GM18502 (cell line): ENCODE measurements at regions not wholly inside any gene's neighbourhood (a gene's known extent, or its start where the extent isn't known, plus 50 kb on each side); places are given as distances from the start of the nearest gene placed in this dataset.
A peak's percentile ranks its signal among the peaks of the same experiment; 100 is the strongest.

Experiments
- ATAC-seq: cut with Tn5 transposase; IDR thresholded peaks from one replicate; pipeline ENCODE4 v1.9.1; 2021; ENCODE audit warnings: mild to moderate bottlenecking; ENCODE audit not compliant: unreplicated experiment, poor library complexity

DNA sequence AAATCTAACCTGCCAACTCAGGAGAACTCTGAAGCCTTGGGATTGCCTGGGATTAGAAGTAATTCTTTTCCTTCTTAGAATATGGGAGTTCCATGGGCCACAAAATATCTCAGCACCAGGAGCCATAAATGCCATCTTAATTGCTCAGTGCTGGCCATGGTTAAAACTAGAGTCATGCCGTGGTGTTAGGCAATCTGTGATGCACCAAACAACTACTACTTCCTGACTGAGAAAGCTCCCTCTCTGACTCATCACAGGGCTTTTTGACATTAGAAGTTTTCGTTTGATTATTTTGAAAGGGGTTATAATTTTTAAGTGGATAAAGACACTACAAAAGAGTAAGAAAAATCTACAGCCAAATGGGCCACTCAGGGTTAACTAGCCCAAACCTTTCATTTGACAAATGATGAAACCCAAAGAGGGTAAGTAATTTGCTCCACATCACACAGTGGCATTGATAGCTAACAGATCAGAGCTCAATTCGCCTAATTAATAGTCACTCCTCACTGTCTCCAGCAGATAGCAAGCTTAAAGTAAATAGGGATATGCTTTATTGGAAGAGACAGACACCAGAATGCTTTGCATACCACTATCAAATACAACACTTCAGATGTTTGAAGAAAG lies 377.3 kb downstream of the EMP1 start:
- no peak for ATAC-seq

DNA sequence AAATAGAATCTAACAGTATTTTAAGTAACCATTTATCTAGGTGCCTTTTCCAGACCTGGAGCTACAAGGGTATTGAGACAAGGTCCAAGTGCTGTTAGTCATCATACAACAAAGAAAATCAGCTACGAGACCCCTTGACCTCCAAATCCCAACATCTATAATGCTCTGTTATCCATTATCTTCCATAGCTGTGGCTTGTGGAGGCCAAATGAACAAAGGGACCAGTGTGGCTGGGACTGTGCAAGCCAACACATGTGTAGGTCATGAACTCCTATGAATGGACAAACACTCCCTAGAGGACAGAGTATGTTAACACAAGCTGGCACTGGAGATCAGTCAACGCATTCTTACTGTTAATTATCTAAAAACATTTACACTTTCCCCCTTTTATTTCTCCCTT lies 374.5 kb downstream of the EMP1 start:
- ATAC-seq = no peak

DNA sequence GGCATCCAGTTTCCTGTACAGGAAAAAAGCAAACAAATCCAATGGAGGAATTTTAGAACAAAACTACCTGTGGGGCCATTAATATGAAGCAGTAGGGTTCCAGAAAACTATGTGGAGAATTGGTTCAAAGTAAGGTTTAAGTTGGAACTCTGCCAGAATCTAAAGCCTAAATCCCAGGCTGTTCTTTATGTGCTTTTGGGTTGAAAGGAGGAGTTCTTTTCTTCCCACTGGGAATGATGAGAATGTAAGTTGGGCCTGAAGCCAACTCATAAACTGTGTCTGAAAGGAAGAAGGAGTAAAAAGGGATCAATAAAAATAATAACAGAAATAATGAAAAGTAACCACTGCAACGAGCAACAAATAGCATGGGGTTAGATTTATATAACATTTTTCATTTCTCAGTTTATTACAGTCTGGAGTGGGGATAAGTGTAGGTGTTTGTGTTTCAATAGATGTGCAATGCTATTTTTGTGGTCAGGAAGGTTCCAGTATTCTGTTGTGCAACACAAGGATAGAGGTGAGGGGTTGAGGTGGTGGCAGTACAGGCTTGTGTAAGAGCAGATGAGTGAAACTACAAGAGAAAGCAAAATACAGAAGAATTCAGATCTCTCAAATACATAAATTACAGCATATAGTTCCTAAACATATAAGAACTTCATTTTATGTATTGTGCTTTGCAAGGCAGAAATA lies 373.6 kb downstream of the EMP1 start:
- ATAC-seq = no peak

DNA sequence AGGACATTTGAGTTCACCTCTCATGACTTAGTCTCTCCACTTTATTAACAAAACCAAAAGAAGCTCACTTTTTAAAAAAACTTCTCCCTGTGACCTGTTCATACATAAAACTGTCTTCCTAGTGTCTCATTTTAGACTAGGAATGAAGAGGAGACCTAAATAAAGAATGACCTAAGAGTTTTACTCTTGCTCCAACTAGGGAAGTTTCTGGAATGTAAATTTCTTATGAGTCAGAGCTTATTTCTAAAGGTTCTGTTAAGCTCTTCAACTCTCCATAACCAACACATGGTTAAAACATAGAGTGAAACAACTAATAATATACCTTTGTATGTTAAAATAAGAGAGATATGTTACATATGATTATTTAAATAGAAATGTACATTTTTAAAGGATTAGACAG lies 369.8 kb downstream of the EMP1 start:
- no peak for ATAC-seq

DNA sequence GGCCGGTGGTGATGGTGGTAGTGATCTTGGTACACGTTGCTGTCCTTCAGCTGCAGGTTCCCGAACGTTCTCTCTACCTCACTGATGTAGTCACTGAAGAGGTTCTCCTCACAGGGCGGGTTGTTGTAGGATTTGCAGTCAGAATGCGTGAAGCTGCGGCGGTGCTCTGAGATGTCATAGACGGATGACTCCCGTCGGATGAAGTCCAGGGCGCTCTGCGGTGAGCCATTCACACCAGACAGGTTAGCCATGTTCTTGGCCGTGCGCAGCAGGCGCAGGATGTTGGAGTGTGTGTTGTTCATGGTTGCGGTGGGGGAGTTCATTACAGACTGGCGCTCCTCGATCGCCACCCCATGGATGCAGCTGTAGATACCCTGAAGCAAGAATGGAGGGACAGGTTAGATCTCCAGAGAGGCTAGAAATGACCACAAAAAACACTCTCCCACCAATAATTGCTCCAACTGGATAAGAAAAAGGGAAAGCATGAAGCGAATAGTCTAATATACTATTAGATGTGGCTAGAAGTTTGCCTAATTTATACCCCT lies 367.8 kb downstream of the EMP1 start:
- ATAC-seq = no peak

DNA sequence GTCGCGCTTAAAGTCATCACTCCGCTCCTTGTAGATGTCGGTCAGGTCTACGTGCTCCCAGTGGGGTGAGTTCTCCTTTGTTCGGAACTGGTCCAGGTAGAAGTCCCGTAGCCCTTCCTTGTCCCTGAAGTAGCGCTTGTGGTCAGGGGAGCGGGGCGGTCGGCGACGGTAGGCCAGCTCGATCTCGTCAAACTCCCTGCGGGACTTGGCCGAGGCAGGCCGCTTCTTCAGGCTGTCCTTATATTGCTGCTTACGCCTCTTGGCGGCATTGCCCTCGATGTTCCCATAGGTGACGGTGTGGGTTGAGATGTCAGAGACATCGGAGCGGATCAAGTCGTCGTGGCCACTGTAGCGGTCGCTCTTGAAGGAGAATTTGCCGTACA lies 367.2 kb downstream of the EMP1 start:
- ATAC-seq = no peak

DNA sequence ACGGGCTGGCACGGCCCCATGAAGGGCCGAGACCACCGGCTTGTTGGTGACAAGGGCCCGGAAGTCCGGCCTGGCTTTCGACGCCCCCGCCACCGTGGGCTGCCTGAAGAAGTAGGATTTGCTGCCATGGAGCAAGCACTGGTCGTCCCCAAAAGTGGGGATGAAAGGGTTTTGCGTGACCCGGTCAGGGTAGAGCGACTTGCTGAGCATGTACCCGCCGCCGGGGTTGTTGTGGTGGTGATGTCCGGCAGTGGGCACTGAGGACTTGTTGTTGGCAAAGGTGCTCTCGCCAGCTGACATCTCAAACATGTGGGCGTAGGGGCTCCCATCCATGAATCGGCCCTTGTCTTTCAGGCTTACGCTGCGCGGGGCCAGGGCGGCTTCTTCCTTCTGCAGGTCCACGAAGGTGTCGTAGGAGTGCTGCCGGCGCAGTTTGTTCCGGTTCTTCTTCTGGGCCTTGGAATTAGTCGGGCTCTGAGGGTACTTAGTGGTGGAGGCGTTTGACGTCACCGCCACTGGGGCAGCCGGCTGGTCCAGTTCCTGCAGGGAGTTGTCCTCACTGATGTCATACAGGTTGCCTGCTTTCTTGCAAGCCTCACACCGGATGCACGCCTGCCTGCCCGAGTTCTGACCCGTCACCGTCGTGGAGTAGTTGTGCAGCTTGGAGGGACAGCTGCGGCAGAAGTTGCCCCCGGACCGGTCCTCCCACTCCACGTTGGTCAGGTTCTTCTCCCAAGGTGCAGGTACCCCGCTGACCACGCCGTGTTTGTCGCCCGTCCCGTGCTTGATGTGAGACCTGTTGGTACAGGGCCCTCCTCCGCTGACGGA lies 366.6 kb downstream of the EMP1 start:
- no peak for ATAC-seq

DNA sequence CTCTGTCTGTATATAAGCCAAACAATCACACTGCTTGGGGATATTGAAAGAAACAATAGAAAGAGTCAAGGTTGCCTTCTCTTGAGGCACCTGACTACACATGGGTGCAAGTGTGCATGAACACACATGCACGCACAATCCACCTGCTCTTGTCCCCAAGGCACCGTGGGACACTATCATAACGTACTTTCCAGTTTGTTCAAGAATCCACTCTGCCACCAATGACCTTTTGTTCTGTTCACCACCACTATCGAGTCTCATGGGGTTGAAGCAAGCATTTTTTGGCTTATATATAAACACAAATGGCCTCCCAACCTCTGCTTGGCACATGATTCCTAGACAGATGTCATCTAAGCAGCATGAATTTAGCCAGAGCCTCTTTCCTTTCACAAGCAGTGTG lies 365.4 kb downstream of the EMP1 start:
- no peak for ATAC-seq

DNA sequence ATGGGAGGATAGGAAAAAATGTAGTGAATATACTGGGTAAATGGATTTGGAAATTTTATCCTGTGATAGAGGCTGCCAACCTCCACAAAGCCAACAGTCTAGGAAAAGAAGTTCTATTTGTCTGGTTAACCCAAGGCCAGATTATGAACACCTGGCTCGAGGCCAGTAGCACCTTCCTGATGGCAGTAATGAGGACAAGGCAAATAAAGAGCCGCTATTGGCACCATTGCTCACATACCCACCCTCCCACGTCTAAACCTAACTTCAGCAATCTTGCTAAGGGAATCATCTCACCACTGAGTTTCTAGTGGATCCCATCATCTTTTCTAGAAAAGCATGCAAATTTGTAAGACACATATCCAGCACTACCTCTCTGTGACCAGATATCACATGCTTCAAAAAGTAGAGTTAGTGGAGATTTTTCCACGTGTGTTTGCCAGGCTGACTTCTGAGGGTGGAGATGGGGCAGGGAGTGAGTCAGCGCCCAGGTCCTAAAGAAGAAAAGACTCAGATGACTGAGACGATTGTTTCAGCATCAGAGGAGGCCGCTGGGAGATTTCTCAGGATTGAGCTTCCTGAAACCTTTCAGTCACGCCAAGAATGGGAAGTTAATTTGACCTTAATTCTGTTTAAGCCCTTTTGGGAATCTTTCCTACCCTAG lies 362.9 kb downstream of the EMP1 start:
- no peak for ATAC-seq

DNA sequence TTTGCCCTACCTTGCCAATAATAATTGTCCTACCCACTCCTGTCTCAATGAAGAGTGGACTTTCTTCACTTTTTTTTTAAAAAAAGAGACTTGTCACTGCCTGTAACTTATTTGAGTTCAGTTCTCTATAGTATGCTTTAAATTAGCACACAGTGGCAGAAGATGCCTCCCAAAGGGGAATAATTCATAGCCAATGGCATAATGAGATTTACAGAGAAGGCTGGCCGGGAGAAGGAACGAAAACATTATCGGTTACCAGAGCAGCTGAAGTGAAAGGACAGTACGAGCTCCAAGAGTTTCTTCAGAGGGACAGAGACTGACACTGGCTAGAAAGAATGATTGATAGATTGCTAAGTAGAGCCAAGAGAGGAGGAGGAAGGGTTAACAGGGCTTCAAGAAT lies 356.3 kb downstream of the EMP1 start:
- ATAC-seq = no peak

DNA sequence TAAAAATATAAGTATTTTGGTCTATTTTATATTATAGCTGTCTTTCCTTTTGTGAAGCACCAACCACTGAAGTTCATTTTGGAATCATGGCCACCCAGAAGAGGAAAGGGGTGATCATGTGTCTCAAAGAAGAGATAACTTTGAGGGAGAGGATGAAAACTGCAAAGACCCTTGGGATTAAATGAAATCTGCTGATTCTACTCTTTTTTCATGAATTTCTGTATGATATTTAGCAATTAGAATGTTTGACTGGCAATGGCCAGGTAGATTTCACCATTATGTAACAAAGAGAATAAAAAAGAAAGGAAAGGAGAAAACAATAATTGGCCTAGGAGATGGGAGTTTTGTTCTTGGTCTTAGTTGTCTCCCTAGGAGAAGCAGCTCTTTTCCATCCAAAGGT lies 350.8 kb downstream of the EMP1 start:
- no peak for ATAC-seq

DNA sequence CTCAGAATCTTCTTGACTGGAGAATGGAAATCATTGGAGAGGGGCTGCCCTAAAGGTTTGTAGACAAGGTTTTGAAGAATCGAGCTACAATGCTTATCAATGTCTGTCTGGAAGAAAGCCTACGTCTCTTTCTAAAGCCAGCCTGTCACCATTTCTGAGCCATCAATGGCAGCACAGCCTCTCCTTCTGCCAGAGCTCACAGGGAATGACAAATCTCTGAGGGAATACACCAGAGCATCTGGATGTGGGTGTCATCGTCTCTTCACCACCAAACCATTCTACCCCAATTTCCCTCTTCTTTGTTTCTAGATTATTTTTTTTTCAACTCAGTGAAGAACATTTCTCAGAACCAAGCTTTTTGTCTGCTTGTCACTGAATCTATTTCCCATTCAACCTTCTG lies 349.7 kb downstream of the EMP1 start:
- ATAC-seq = no peak

DNA sequence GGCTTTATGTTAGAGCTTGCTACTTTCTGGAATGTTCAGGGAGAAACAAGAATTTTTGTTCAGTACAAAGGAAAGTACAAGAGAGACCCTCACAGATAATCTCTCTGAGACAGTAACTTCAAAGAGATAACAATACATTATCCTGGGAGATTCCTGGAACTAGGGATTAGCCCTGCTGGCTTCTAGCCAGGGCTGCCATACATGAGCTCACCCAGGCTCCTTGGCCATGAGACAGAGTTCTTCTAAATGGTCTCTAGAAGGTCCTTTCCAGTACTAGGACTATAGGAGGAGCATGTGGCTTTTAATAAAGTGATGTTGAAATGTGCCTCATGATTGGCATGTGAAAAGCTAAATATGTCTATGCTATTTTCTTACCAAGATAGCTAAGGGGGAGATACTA lies 342.5 kb downstream of the EMP1 start:
- no peak for ATAC-seq

DNA sequence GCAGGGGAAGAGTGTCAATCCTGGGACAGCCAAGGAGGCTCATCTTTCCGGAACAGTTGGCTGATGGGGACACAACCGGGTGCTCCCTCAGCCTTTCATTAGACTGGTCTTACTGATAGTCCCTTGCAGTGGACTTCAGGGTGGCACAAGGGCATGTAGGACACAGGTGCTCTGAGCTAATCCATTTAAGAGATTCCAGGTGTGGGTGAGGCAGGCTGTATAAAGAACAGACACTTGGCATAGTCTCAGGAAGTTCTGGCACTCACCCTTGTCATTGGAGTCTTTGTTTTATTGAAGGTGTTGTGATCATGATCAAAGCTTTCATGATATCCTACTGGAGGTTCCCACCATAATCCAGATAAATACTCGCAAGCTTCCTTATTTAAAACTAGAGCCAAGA lies 341.6 kb downstream of the EMP1 start:
- no peak for ATAC-seq

DNA sequence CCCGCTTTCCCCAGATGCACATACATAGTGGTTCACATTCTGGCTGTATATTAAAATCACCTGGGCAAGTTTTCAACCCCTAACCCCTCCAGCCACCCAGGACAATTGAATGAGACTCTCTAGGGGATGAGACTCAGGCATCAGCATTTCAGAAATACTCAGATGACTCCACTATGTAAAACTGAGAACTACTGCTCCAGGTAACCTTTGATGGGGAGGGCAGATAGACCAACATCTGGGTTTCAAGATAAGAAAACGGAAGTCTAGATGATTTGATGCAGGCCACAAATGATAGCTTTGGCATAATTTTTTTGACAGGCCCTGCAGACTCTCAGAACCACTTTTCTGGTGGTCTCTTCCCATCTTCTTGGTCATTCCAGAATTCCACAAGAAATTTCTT lies 341.1 kb downstream of the EMP1 start:
- peak; percentile 78 for ATAC-seq

DNA sequence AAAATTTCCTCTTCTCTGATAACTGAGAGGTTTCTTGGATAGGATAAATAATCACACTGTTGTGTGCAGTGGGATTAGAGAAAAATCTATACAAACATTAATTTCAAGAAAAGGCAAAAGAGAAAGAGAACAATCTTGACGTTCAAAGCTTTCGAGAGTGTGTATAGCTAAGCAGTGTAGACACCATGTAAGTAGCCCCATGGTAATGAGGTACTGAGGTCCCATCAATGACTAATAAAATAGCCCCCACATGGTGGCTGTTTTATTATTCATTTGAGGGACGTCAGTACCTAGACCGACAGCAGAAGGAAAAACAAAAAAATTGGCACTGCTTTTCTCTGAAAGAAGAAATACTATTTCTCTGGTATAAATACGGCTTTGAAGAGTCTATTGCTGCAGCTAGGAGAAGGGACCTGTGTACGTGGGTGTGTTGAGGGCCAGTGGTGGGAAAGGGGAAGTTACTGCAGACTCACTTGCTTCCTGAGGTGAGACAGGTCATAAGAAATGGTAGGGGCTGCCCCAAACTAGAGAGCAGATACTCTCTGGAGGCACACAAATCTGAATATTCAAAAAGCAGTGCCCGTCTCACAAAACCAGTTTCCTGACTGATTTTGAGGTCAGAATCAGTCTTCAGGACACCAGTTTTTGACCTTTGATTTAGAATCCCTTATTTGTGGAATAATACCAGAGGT lies 339.8 kb downstream of the EMP1 start:
- peak; percentile 95 for ATAC-seq

DNA sequence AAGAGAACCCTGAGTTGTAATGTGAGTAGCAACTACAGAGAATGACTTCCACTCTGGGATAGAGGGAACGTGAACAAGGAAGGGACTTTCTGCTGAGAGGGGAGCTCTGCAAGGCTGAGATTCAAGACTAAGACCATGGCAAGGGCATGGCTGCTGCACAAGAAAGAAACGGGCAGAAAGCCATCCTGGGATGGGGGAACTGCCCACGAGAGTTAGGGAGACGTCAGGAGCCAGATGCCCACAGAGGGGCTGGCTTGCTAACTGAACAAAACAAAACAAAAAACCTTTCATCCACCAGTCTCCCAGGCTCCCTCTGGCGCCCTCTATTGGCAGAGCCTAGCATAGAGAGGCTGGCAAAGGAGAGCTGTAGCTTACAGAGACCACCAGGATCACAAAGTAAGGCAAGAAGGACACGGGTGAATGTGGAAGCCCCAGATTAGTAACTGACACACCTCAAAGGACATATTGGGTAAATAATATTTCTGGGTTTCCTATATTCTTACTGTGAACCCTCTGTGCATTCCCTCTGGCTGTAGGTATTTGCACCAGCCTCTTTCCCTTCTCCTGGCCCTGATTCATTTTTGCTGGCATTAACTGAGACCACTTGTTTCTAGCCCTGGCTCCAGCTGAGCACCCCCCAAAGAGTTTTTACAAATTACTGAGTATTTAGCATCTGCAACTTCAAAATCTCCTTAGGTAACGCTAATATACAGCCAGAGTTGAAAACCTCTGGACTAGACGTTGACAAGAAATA lies 338.3 kb downstream of the EMP1 start:
- no peak for ATAC-seq

DNA sequence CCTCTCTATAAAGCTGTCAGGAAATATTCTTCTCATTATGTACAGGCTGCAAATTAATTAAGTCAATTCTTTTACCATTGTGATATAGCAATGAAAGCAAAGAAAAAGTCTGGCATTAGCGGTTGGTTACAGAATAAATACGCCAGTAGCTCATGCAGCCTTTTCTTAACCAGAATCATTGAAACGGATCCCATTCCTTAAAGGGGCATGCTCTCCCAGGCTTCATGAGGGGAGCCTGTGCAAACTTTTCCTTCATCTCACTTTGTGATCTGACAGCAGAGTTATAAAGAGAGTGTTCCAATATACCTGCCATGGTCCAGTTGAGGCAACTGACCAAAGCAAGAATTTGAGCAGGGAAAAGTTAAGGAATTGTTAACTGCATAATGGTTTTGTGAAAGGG lies 337.7 kb downstream of the EMP1 start:
- no peak for ATAC-seq

DNA sequence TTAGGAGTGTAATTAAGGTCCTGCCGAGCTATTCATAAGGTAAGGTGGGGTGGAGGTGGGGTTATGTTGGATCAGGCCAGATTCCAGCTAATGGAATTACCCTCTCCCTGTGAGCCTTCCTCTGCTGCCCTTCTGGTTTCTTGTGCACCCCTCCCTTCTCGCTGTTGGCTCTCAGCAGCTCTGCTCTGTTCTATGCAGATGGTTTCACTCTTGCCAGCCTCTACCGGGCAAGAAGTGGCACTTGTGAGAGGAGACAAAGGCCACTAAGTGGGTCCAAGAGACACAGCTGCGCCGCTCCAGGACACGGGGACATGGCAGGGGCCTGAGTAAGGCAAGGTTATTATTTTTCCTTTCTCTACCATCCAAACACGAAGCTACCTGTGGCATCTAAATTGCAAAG lies 334.4 kb downstream of the EMP1 start:
- ATAC-seq = no peak
